ENCODE measurements at regions not wholly inside any gene's neighbourhood (a gene's known extent, or its start where the extent isn't known, plus 50 kb on each side); places are given as distances from the start of the nearest gene placed in this dataset.
"Not testable (repeated sequence)": the region's sequence is repeated elsewhere in the genome, so short reads cannot be mapped to it uniquely, and the experiment has no call there.

- H3K4me1 ChIP-seq, result no peaks in the 10 kb centered on the region
- H3K36me3 ChIP-seq (replicated peaks), result no peaks in the 10 kb centered on the region
- no peaks in the 10 kb centered on the region for H3K9me3 ChIP-seq
- H3K4me3 ChIP-seq, result no peak overlapping the region
- DNase-seq (ENCODE audit: low spot score in 2 of 2), result no peak
- in situ Hi-C loops (cut with MboI; ENCODE audit: low sequenced_read_pairs), result no loop called here
- H3K27me3 ChIP-seq (ENCODE audit: low read depth), result peaks cover 8% of the 10 kb centered on the region; the same call in 1 of the 2 replicates
Observed at GRCh38 chr5:129243039-129243438, 148.5 kb downstream of the ISOC1 start.

DNA sequence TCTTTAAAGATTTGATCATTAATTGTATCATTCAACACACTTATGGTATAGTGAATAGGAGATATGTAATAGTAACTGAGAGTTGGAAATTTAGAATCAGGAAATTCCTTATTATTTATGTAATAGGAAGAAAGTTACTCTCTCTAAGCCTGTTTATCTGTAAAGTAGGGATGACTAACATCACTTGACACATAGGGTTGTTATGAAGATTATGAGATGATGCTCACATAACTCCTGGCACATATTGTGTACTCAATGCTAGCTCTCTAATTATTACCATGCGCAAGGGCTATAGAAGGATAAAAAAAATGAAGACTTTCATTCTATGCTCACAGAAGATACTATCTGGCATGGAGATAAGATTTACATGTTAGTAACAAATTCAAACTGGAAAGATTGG lies 149.9 kb downstream of the ISOC1 start:
- peaks cover 8% of the 10 kb centered on the region; the same call in 1 of the 2 replicates for H3K27me3 ChIP-seq (ENCODE audit: low read depth)
- H3K4me1 ChIP-seq, result no peaks in the 10 kb centered on the region
- in situ Hi-C loops (cut with MboI; ENCODE audit: low sequenced_read_pairs), result no loop called here
- H3K36me3 ChIP-seq (replicated peaks), result no peaks in the 10 kb centered on the region
- no peak overlapping the region for H3K4me3 ChIP-seq
- H3K9me3 ChIP-seq, result no peaks in the 10 kb centered on the region
- DNase-seq (ENCODE audit: low spot score in 2 of 2), result no peak

- Histone ChIP-seq H3K27me3 (ENCODE audit: low read depth) (no peaks in the 10 kb centered on the region), H3K4me3 (no peak overlapping the region), H3K9me3 (no peaks in the 10 kb centered on the region), H3K36me3 (replicated peaks) (no peaks in the 10 kb centered on the region), H3K4me1 (no peaks in the 10 kb centered on the region)
- in situ Hi-C loops (cut with MboI; ENCODE audit: low sequenced_read_pairs), result no loop called here
- DNase-seq (ENCODE audit: low spot score in 2 of 2), result no peak
Observed at GRCh38 chr5:129245489-129245888, 150.9 kb downstream of the ISOC1 start.

DNA sequence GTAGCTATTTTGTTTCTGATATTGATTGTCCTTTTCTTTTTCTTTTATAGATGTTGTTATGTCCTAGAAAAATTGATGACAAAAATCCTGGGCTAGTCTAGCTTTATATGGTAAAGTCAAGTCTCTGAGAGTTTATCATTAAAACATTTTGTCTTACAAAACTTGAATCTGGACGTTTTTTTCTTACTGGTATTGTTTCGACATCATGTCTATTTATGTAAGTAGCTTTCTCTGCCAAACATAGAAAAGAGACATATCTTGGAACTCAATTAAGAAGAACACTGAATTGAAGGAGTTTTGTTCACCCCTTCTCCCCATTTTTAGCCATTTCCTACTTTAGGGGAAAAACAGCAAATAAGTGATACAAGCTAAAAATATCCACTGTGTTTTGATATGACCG lies 151.5 kb downstream of the ISOC1 start:
- in situ Hi-C loops (cut with MboI; ENCODE audit: low sequenced_read_pairs), result no loop called here
- no peaks in the 10 kb centered on the region for H3K9me3 ChIP-seq
- no peaks in the 10 kb centered on the region for H3K4me1 ChIP-seq
- H3K27me3 ChIP-seq (ENCODE audit: low read depth), result no peaks in the 10 kb centered on the region
- H3K36me3 ChIP-seq (replicated peaks), result no peaks in the 10 kb centered on the region
- no peak overlapping the region for H3K4me3 ChIP-seq
- DNase-seq (ENCODE audit: low spot score in 2 of 2), result no peak

GRCh38 chr5:129249886-129250285 lies 155.3 kb downstream of the ISOC1 start:
- in situ Hi-C loops (cut with MboI; ENCODE audit: low sequenced_read_pairs), result no loop called here
- H3K9me3 ChIP-seq, result no peaks in the 10 kb centered on the region
- H3K4me3 ChIP-seq, result no peak overlapping the region
- H3K27me3 ChIP-seq (ENCODE audit: low read depth), result no peaks in the 10 kb centered on the region
- H3K36me3 ChIP-seq (replicated peaks), result no peaks in the 10 kb centered on the region
- no peak for DNase-seq (ENCODE audit: low spot score in 2 of 2)
- no peaks in the 10 kb centered on the region for H3K4me1 ChIP-seq

GRCh38 chr5:129271308-129271707 lies 176.8 kb downstream of the ISOC1 start:
- H3K9me3 ChIP-seq, result no peaks in the 10 kb centered on the region
- H3K27me3 ChIP-seq (ENCODE audit: low read depth), result no peaks in the 10 kb centered on the region
- in situ Hi-C loops (cut with MboI; ENCODE audit: low sequenced_read_pairs), result no loop called here
- H3K4me1 ChIP-seq, result no peaks in the 10 kb centered on the region
- peak in 1 of 2 experiments; percentile 16 for DNase-seq (ENCODE audit: low spot score in 2 of 2)
- no peaks in the 10 kb centered on the region for H3K36me3 ChIP-seq (replicated peaks)
- no peak overlapping the region for H3K4me3 ChIP-seq

DNA sequence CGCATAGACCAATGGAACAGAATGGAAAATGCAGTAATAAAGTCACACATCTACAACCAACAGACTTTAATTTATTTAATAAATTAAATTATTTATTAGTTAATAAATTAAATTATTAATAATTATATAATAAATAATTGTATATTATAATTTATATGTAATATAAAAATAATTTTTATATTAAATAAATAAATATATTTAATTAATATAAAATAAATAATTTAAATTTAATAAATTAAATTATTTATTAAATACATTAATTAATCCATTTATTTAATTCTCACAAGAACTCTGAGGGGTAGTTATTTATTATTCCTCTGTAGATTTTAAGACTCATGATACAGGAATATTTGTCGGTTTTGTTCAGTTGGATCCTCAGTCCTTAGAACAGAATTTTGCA lies 176.1 kb upstream of the ADAMTS19 start:
- Histone ChIP-seq H3K4me3 (no peak overlapping the region), H3K9me3 (no peaks in the 10 kb centered on the region), H3K27me3 (ENCODE audit: low read depth) (no peaks in the 10 kb centered on the region), H3K4me1 (no peaks in the 10 kb centered on the region), H3K36me3 (replicated peaks) (no peaks in the 10 kb centered on the region)
- in situ Hi-C loops (cut with MboI; ENCODE audit: low sequenced_read_pairs), result no loop called here
- no peak for DNase-seq (ENCODE audit: low spot score in 2 of 2)

- H3K9me3 ChIP-seq; H3K4me3 ChIP-seq; in situ Hi-C loops (cut with MboI; ENCODE audit: low sequenced_read_pairs); DNase-seq (ENCODE audit: low spot score in 2 of 2); H3K36me3 ChIP-seq (replicated peaks); H3K27me3 ChIP-seq (ENCODE audit: low read depth); H3K4me1 ChIP-seq: not testable (repeated sequence)
Observed at GRCh38 chr5:129294216-129294615, 165.9 kb upstream of the ADAMTS19 start.

GRCh38 chr5:129306725-129307124 lies 153.4 kb upstream of the ADAMTS19 start:
- H3K9me3 ChIP-seq, result no peaks in the 10 kb centered on the region
- no peaks in the 10 kb centered on the region for H3K36me3 ChIP-seq (replicated peaks)
- in situ Hi-C loops (cut with MboI; ENCODE audit: low sequenced_read_pairs), result no loop called here
- no peaks in the 10 kb centered on the region for H3K27me3 ChIP-seq (ENCODE audit: low read depth)
- H3K4me3 ChIP-seq, result no peak overlapping the region
- DNase-seq (ENCODE audit: low spot score in 2 of 2), result no peak
- no peaks in the 10 kb centered on the region for H3K4me1 ChIP-seq

DNA sequence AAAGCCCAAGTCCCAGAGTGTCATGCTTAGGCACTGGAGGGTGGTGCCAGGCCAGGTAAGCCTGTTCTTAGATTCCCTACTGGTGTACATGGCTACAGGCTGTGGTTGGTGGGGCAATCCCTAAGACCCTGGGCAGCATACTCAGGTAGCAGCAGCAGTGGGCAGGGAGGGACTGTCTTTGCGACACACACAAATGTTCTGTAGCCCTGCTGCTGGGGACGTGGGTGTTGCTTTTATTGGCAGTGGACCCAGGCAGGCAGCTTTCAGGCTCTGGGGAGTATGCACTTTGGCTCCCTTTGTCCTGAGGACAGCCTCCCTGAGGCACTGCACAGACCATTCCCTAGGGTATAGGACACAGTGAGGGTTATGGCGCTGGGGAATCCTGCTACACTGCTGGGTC lies 137.1 kb upstream of the ADAMTS19 start:
- no peaks in the 10 kb centered on the region for H3K9me3 ChIP-seq
- no peaks in the 10 kb centered on the region for H3K36me3 ChIP-seq (replicated peaks)
- no peaks in the 10 kb centered on the region for H3K27me3 ChIP-seq (ENCODE audit: low read depth)
- H3K4me3 ChIP-seq, result no peak overlapping the region
- DNase-seq (ENCODE audit: low spot score in 2 of 2), result no peak
- in situ Hi-C loops (cut with MboI; ENCODE audit: low sequenced_read_pairs), result no loop called here
- H3K4me1 ChIP-seq, result no peaks in the 10 kb centered on the region

GRCh38 chr5:129341306-129341705 lies 118.8 kb upstream of the ADAMTS19 start:
- DNase-seq (ENCODE audit: low spot score in 2 of 2), result no peak
- in situ Hi-C loops (cut with MboI; ENCODE audit: low sequenced_read_pairs), result no loop called here
- Histone ChIP-seq H3K27me3 (ENCODE audit: low read depth) (0 out of 2 replicates have a peak, but pooled peaks cover 2% of the 10 kb centered on the region), H3K9me3 (no peaks in the 10 kb centered on the region), H3K36me3 (replicated peaks) (no peaks in the 10 kb centered on the region), H3K4me1 (no peaks in the 10 kb centered on the region), H3K4me3 (no peak overlapping the region)

DNA sequence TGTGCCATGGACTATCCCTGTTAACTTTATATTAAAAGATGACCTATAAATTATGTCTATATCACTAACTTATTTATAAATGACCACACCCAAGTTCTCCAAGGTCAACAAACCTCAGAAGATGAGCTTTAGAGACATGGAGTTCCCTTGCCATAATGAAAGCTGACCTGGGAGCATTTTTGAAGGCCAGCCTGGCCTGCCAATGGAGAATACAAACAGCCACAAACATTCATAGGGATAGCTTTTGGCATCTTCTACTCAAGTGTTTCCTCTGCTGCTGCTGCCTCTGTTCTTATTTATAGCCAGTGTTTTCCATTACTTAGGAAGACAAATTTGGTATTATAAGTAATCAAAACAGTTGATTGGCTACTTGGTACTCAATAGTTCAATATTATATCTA lies 117.3 kb upstream of the ADAMTS19 start:
- Histone ChIP-seq H3K9me3 (no peaks in the 10 kb centered on the region), H3K27me3 (ENCODE audit: low read depth) (0 out of 2 replicates have a peak, but pooled peaks cover 2% of the 10 kb centered on the region), H3K36me3 (replicated peaks) (no peaks in the 10 kb centered on the region), H3K4me3 (no peak overlapping the region), H3K4me1 (no peaks in the 10 kb centered on the region)
- DNase-seq (ENCODE audit: low spot score in 2 of 2), result no peak
- in situ Hi-C loops (cut with MboI; ENCODE audit: low sequenced_read_pairs), result no loop called here

DNA sequence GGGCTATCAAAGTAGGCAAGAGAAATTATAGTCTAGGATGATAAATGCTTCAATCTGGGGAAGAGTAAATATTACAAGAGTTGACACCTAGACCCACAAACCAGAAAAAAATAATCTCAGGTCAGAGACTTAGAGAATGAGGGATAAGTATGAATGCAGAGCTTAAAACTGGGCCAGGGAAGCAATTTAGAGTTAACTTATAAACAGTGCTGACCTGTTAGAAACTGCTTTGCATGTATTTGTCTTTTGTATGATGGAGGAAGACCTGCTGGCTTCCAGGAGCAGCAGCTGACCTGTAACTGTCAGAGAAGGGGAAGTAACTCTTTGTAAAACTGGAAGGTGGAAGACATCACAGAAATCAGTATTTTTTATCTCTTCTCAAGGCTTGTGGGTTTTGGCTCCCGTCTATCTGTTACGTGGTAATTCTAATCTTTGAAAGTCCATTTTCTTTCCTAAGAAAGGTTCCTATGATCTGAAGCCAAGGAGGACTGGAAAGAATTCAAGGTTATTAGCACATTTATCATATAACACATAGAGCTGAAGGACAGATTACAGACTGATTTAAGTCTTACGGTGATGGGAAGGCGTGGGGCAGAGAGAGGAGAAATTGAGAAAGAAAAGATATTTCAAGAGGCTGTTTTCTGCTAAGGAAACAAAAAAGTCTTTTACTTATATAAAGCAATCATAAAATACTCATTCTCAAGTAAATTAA lies 114.7 kb upstream of the ADAMTS19 start:
- Histone ChIP-seq H3K4me3 (no peak overlapping the region), H3K4me1 (no peaks in the 10 kb centered on the region)
- in situ Hi-C loops (cut with MboI; ENCODE audit: low sequenced_read_pairs), result no loop called here

GRCh38 chr5:129356846-129357245 lies 103.3 kb upstream of the ADAMTS19 start:
- H3K4me3 ChIP-seq, result no peak overlapping the region
- no peaks in the 10 kb centered on the region for H3K27me3 ChIP-seq (ENCODE audit: low read depth)
- no peak for DNase-seq (ENCODE audit: low spot score in 2 of 2)
- no peaks in the 10 kb centered on the region for H3K36me3 ChIP-seq (replicated peaks)
- H3K9me3 ChIP-seq, result no peaks in the 10 kb centered on the region
- in situ Hi-C loops (cut with MboI; ENCODE audit: low sequenced_read_pairs), result no loop called here
- no peaks in the 10 kb centered on the region for H3K4me1 ChIP-seq

More for the DNA sequence above, 114.7 kb upstream of the ADAMTS19 start:
- DNase-seq (ENCODE audit: low spot score in 2 of 2), result no peak
- H3K27me3 ChIP-seq (ENCODE audit: low read depth), result 0 out of 2 replicates have a peak, but pooled peaks cover 2% of the 10 kb centered on the region
- H3K9me3 ChIP-seq, result no peaks in the 10 kb centered on the region
- H3K36me3 ChIP-seq (replicated peaks), result no peaks in the 10 kb centered on the region

- in situ Hi-C loops (cut with MboI; ENCODE audit: low sequenced_read_pairs), result no loop called here
- H3K9me3 ChIP-seq, result no peaks in the 10 kb centered on the region
- no peak for DNase-seq (ENCODE audit: low spot score in 2 of 2)
- H3K36me3 ChIP-seq (replicated peaks), result no peaks in the 10 kb centered on the region
- no peaks in the 10 kb centered on the region for H3K27me3 ChIP-seq (ENCODE audit: low read depth)
- no peak overlapping the region for H3K4me3 ChIP-seq
- no peaks in the 10 kb centered on the region for H3K4me1 ChIP-seq
Observed at GRCh38 chr5:129358069-129358468, 102.0 kb upstream of the ADAMTS19 start.
